GM19238 (cell line): ENCODE measurements at regions not wholly inside any gene's neighbourhood (a gene's known extent, or its start where the extent isn't known, plus 50 kb on each side); places are given as distances from the start of the nearest gene placed in this dataset.

ENCODE experiments used
- DNase-seq: peaks from one replicate; pipeline ENCODE4 v3.0.0; 2011; ENCODE audit warnings: low spot score; ENCODE audit not compliant: insufficient read length

- no peak for DNase-seq
These were observed 378.1 kb upstream of the USP24 start for GRCh38 chr1:55593298-55593697.

- DNase-seq: no peak
These were observed 377.0 kb upstream of the USP24 start for GRCh38 chr1:55592122-55592521.

- no peak for DNase-seq
These were observed 374.6 kb upstream of the USP24 start for GRCh38 chr1:55589671-55590297.

GRCh38 chr1:55588309-55588708 is 373.1 kb upstream of the USP24 start:
- DNase-seq: no peak

- no peak for DNase-seq
These were observed 371.6 kb upstream of the USP24 start for GRCh38 chr1:55586771-55587170.

- DNase-seq: no peak
These were observed 370.2 kb upstream of the USP24 start for GRCh38 chr1:55585402-55585792.

GRCh38 chr1:55584526-55585401 is 369.6 kb upstream of the USP24 start:
- DNase-seq: no peak

GRCh38 chr1:55582084-55582483 is 366.9 kb upstream of the USP24 start:
- DNase-seq: no peak

- DNase-seq: no peak
These were observed 365.7 kb upstream of the USP24 start for GRCh38 chr1:55580845-55581332.

- no peak for DNase-seq
These were observed 364.3 kb upstream of the USP24 start for GRCh38 chr1:55579332-55580001.

GRCh38 chr1:55578646-55579045 is 363.5 kb upstream of the USP24 start:
- no peak for DNase-seq

- no peak for DNase-seq
These were observed 360.6 kb upstream of the USP24 start for GRCh38 chr1:55575571-55576279.

- no peak for DNase-seq
These were observed 359.6 kb upstream of the USP24 start for GRCh38 chr1:55574691-55575225.

- DNase-seq: no peak
These were observed 357.9 kb upstream of the USP24 start for GRCh38 chr1:55572878-55573734.

GRCh38 chr1:55571767-55572166 is 356.6 kb upstream of the USP24 start:
- DNase-seq: no peak

- DNase-seq: no peak
These were observed 354.3 kb upstream of the USP24 start for GRCh38 chr1:55569417-55569816.

GRCh38 chr1:55568732-55569131 is 353.6 kb upstream of the USP24 start:
- DNase-seq: no peak

GRCh38 chr1:55560266-55560665 is 345.1 kb upstream of the USP24 start:
- DNase-seq: no peak

- DNase-seq: no peak
These were observed 344.7 kb upstream of the USP24 start for GRCh38 chr1:55559842-55560241.

- no peak for DNase-seq
These were observed 344.0 kb upstream of the USP24 start for GRCh38 chr1:55559161-55559611.
